ENCODE measurements at regions not wholly inside any gene's neighbourhood (a gene's known extent, or its start where the extent isn't known, plus 50 kb on each side); places are given as distances from the start of the nearest gene placed in this dataset.

- in situ Hi-C loops (cut with MboI; ENCODE audit: low pct_ligation_motif_present in 1 of 4, low pct_unique_long_range_greater_than_20kb in 1 of 4, low sequenced_read_pairs in 3 of 4), result no loop called here
- no peaks in the 10 kb centered on the region for H3K9me3 ChIP-seq
- intact Hi-C loops (cut with DNase I; ENCODE audit: low total_unique reads), result no loop called here
- WGBS, 2 donors (ENCODE audit: low coverage in 1 of 2), result 93% methylated on average over 5 of the region's 5 CpGs; no CpG with 5 or more reads in 1 of the 2 donors
- H3K4me1 ChIP-seq, result no peaks in the 10 kb centered on the region
- no peak overlapping the region for H3K27ac ChIP-seq
- DNase-seq, result no peak
- no peaks in the 10 kb centered on the region for H3K36me3 ChIP-seq
- no peak overlapping the region for H3K4me3 ChIP-seq
- TF ChIP-seq EP300 (IDR thresholded peaks at IDR 0.05; ENCODE audit: low read depth) (no peak), POLR2AphosphoS5 (IDR thresholded peaks at IDR 0.05) (no peak), POLR2A (IDR thresholded peaks at IDR 0.05) (no peak), CTCF (IDR thresholded peaks at IDR 0.05) (no peak)
- H3K27me3 ChIP-seq, result no peaks in the 10 kb centered on the region
These were observed 168.8 kb upstream of the SMAD3 start for GRCh38 chr15:66896611-66897010.

- no peak for TF ChIP-seq POLR2A (IDR thresholded peaks at IDR 0.05)
- no peak for TF ChIP-seq POLR2AphosphoS5 (IDR thresholded peaks at IDR 0.05)
- TF ChIP-seq EP300 (IDR thresholded peaks at IDR 0.05; ENCODE audit: low read depth), result no peak
- TF ChIP-seq CTCF (IDR thresholded peaks at IDR 0.05), result no peak
- DNase-seq, result no peak
- no peaks in the 10 kb centered on the region for H3K27me3 ChIP-seq
These were observed 168.0 kb upstream of the SMAD3 start for GRCh38 chr15:66897416-66897815.

GRCh38 chr15:66897971-66898370 lies 167.4 kb upstream of the SMAD3 start:
- intact Hi-C loops (cut with DNase I; ENCODE audit: low total_unique reads), result no loop called here
- in situ Hi-C loops (cut with MboI; ENCODE audit: low pct_ligation_motif_present in 1 of 4, low pct_unique_long_range_greater_than_20kb in 1 of 4, low sequenced_read_pairs in 3 of 4), result no loop called here
- no peaks in the 10 kb centered on the region for H3K27me3 ChIP-seq
- H3K4me3 ChIP-seq, result no peak overlapping the region
- 83 to 88% methylated on average over 3 to 5 of the region's 5 CpGs for WGBS, 2 donors (ENCODE audit: low coverage in 1 of 2)
- no peak for DNase-seq
- no peak overlapping the region for H3K27ac ChIP-seq
- H3K36me3 ChIP-seq, result no peaks in the 10 kb centered on the region
- TF ChIP-seq POLR2AphosphoS5 (IDR thresholded peaks at IDR 0.05) (no peak), POLR2A (IDR thresholded peaks at IDR 0.05) (no peak), EP300 (IDR thresholded peaks at IDR 0.05; ENCODE audit: low read depth) (no peak), CTCF (IDR thresholded peaks at IDR 0.05) (no peak)
- H3K4me1 ChIP-seq, result no peaks in the 10 kb centered on the region
- no peaks in the 10 kb centered on the region for H3K9me3 ChIP-seq

More at GRCh38 chr15:66897416-66897815, 168.0 kb upstream of the SMAD3 start:
- no peaks in the 10 kb centered on the region for H3K4me1 ChIP-seq
- H3K4me3 ChIP-seq, result no peak overlapping the region
- intact Hi-C loops (cut with DNase I; ENCODE audit: low total_unique reads) (no loop called here), in situ Hi-C loops (cut with MboI; ENCODE audit: low pct_ligation_motif_present in 1 of 4, low pct_unique_long_range_greater_than_20kb in 1 of 4, low sequenced_read_pairs in 3 of 4) (no loop called here)
- H3K9me3 ChIP-seq, result no peaks in the 10 kb centered on the region
- 87% methylated on average over 4 of the region's 4 CpGs; no CpG with 5 or more reads in 1 of the 2 donors for WGBS, 2 donors (ENCODE audit: low coverage in 1 of 2)
- H3K27ac ChIP-seq, result no peak overlapping the region
- no peaks in the 10 kb centered on the region for H3K36me3 ChIP-seq

- H3K4me1 ChIP-seq, result no peaks in the 10 kb centered on the region
- no peaks in the 10 kb centered on the region for H3K27me3 ChIP-seq
- no peaks in the 10 kb centered on the region for H3K9me3 ChIP-seq
- no peak for DNase-seq
- H3K4me3 ChIP-seq, result no peak overlapping the region
- in situ Hi-C loops (cut with MboI; ENCODE audit: low pct_ligation_motif_present in 1 of 4, low pct_unique_long_range_greater_than_20kb in 1 of 4, low sequenced_read_pairs in 3 of 4) (no loop called here), intact Hi-C loops (cut with DNase I; ENCODE audit: low total_unique reads) (no loop called here)
- H3K36me3 ChIP-seq, result no peaks in the 10 kb centered on the region
- H3K27ac ChIP-seq, result no peak overlapping the region
- TF ChIP-seq CTCF (IDR thresholded peaks at IDR 0.05), result no peak
- WGBS, 2 donors (ENCODE audit: low coverage in 1 of 2), result 87 to 92% methylated on average over 3 to 5 of the region's 5 CpGs
These were observed 166.6 kb upstream of the SMAD3 start for GRCh38 chr15:66898656-66899386.

Measured in transverse colon (tissue), 4 donors.